ENCODE measurements at regions not wholly inside any gene's neighbourhood (a gene's known extent, or its start where the extent isn't known, plus 50 kb on each side); places are given as distances from the start of the nearest gene placed in this dataset.
"Not testable (repeated sequence)": the region's sequence is repeated elsewhere in the genome, so short reads cannot be mapped to it uniquely, and the experiment has no call there.

- Mint-ChIP-seq H3K36me3 (no peaks in the 10 kb centered on the region), H3K9me3 (no peaks in the 10 kb centered on the region), H3K27ac (no peak overlapping the region)
- DNase-seq (ENCODE audit: low spot score in 2 of 2), result no peak
- no peak for ATAC-seq
These were observed 50.3 kb downstream of the GASK1B start for GRCh38 chr4:158122501-158122900.

GRCh38 chr4:158121161-158121579 is 51.7 kb downstream of the GASK1B start:
- DNase-seq (ENCODE audit: low spot score in 2 of 2) (no peak), ATAC-seq (no peak)
- H3K27ac Mint-ChIP-seq, result no peak overlapping the region
- H3K9me3 Mint-ChIP-seq, result no peaks in the 10 kb centered on the region
- H3K36me3 Mint-ChIP-seq, result no peaks in the 10 kb centered on the region

GRCh38 chr4:158120645-158121151 is 52.1 kb downstream of the GASK1B start:
- not testable (repeated sequence) for ATAC-seq; DNase-seq (ENCODE audit: low spot score in 2 of 2); H3K9me3 Mint-ChIP-seq; H3K27ac Mint-ChIP-seq; H3K36me3 Mint-ChIP-seq

DNA sequence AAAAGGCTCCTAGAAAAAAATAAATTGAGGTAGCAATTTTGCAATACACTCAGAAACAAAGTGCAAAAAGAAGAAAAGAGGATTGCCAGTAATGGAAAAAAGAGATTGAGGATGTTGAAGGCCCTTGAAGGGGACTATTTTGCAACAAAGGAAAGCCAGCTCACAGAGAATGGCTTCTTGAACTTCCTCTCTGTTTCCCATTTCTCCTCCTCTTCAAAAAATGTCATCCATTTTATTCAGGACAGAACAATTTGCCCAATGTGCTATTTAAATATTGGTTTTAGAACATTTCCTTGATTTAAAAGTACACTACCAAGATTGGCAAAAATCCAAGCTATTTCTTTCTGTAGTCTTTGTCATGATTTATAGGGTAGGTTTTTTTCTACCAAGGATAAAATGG is 60.2 kb downstream of the GASK1B start:
- ATAC-seq (no peak), DNase-seq (ENCODE audit: low spot score in 2 of 2) (no peak)
- Mint-ChIP-seq H3K9me3 (peaks cover 0 to 9% of the 10 kb centered on the region in 2 donors), H3K36me3 (peaks cover 0 to 4% of the 10 kb centered on the region in 2 donors), H3K27ac (no peak overlapping the region)

- ATAC-seq, result no peak
- H3K9me3 Mint-ChIP-seq, result peaks cover 0 to 9% of the 10 kb centered on the region in 2 donors
These were observed 61.6 kb downstream of the GASK1B start for GRCh38 chr4:158111241-158111640.

DNA sequence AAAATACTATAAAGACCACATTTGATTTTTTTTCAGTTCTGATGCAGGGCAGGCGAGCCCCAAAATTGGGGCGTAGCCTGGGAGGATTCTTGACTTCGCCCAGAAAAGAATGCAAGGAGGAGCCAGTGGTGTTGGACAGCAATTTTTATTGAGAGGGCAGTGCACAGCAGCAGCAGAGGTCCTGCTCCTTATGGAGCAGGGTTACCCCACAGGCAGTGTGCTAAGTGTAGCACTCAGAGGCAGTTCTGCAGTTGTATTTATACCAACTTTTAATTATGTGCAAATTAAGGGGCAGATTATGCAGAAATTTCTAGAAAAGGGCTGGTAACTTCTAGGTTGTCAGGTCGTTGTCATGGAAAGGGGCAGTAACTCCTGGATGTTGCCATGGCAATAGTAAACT is 69.9 kb downstream of the GASK1B start:
- Mint-ChIP-seq H3K9me3 (peaks cover 0 to 5% of the 10 kb centered on the region in 2 donors), H3K27ac (no peak overlapping the region), H3K36me3 (no peaks in the 10 kb centered on the region)
- DNase-seq (ENCODE audit: low spot score in 2 of 2) (no peak), ATAC-seq (no peak)

More at GRCh38 chr4:158111241-158111640, 61.6 kb downstream of the GASK1B start:
- DNase-seq (ENCODE audit: low spot score in 2 of 2), result no peak
- Mint-ChIP-seq H3K27ac (no peak overlapping the region), H3K36me3 (peaks cover 0 to 4% of the 10 kb centered on the region in 2 donors)

GRCh38 chr4:158099686-158100085 is 73.1 kb downstream of the GASK1B start:
- DNase-seq (ENCODE audit: low spot score in 2 of 2) (no peak), ATAC-seq (no peak)
- H3K36me3 Mint-ChIP-seq, result no peaks in the 10 kb centered on the region
- H3K27ac Mint-ChIP-seq, result no peak overlapping the region
- H3K9me3 Mint-ChIP-seq, result peaks cover 0 to 5% of the 10 kb centered on the region in 2 donors

GRCh38 chr4:158098802-158099201 is 74.0 kb downstream of the GASK1B start:
- peaks cover 0 to 5% of the 10 kb centered on the region in 2 donors for H3K9me3 Mint-ChIP-seq
- no peaks in the 10 kb centered on the region for H3K36me3 Mint-ChIP-seq
- no peak for ATAC-seq
- no peak overlapping the region for H3K27ac Mint-ChIP-seq
- no peak for DNase-seq (ENCODE audit: low spot score in 2 of 2)

- H3K27ac Mint-ChIP-seq, result no peak overlapping the region
- no peaks in the 10 kb centered on the region for H3K36me3 Mint-ChIP-seq
- ATAC-seq (no peak), DNase-seq (ENCODE audit: low spot score in 2 of 2) (no peak)
- peaks cover 0 to 5% of the 10 kb centered on the region in 2 donors for H3K9me3 Mint-ChIP-seq
These were observed 78.3 kb downstream of the GASK1B start for GRCh38 chr4:158094413-158095134.

GRCh38 chr4:158090323-158090722 is 82.5 kb downstream of the GASK1B start:
- Mint-ChIP-seq H3K27ac (no peak overlapping the region), H3K36me3 (no peaks in the 10 kb centered on the region), H3K9me3 (no peaks in the 10 kb centered on the region)
- ATAC-seq (no peak), DNase-seq (ENCODE audit: low spot score in 2 of 2) (no peak)

DNA sequence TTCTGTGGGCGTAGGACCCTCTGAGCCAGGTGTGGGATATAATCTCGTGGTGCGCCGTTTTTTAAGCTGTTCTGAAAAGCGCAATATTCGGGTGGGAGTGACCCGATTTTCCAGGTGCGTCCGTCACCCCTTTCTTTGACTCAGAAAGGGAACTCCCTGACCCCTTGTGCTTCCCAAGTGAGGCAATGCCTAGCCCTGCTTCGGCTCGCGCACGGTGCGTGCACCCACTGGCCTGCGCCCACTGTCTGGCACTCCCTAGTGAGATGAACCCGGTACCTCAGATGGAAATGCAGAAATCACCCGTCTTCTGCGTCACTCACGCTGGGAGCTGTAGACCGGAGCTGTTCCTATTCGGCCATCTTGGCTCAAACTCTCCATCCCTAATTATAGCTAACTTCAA is 82.9 kb downstream of the GASK1B start:
- not testable (repeated sequence) for H3K36me3 Mint-ChIP-seq; H3K9me3 Mint-ChIP-seq; ATAC-seq; H3K27ac Mint-ChIP-seq; DNase-seq (ENCODE audit: low spot score in 2 of 2)

- Mint-ChIP-seq H3K9me3 (no peaks in the 10 kb centered on the region), H3K27ac (no peak overlapping the region), H3K36me3 (no peaks in the 10 kb centered on the region)
- ATAC-seq (no peak), DNase-seq (ENCODE audit: low spot score in 2 of 2) (no peak)
These were observed 92.5 kb downstream of the GASK1B start for GRCh38 chr4:158080354-158080753.

DNA sequence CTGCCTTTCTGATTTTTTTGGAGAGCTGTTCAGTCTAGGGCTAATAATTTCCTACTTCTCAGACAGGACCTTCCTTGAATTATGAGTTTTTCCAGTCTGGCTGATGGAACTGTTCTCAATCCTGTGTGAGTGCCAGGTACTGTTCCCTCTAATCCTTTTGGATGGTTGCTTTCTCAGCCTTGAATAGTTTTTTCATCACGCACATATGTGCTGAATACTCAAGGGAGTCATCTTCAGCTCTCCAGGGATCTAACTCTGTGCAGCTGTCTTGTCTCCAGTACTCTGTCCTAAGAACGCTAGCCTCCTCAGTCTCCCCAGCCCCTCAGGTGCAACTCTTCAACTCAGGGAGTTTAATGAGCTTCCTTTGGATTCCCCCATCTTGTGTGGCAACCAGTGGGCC is 93.2 kb downstream of the GASK1B start:
- Mint-ChIP-seq H3K9me3 (peaks cover 0 to 3% of the 10 kb centered on the region in 2 donors), H3K36me3 (no peaks in the 10 kb centered on the region), H3K27ac (no peak overlapping the region)
- DNase-seq (ENCODE audit: low spot score in 2 of 2) (no peak), ATAC-seq (no peak)

GRCh38 chr4:158077835-158078234 is 95.0 kb downstream of the GASK1B start:
- DNase-seq (ENCODE audit: low spot score in 2 of 2), result no peak
- Mint-ChIP-seq H3K27ac (no peak overlapping the region), H3K9me3 (peaks cover 0 to 3% of the 10 kb centered on the region in 2 donors), H3K36me3 (no peaks in the 10 kb centered on the region)
- ATAC-seq, result no peak

DNA sequence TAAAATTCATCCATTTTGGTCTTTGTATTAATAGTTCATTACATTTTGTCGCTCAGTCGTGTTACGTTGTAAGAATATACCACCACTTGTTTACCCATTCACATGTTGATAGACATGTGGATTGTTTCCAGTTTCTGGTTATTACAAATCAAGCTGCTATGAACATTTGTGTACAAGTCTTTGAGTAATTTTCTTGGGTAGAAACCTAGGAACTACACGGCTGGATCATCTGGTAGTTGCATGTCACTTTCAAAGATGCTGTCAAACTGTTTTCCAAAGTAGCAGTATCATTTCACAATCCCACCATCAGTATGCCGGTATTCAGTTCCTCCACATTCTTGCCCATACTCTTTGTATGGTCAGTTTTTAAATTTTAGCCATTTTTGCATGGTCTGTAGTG is 98.0 kb downstream of the GASK1B start:
- ATAC-seq (no peak), DNase-seq (ENCODE audit: low spot score in 2 of 2) (no peak)
- Mint-ChIP-seq H3K36me3 (no peaks in the 10 kb centered on the region), H3K27ac (no peak overlapping the region), H3K9me3 (peaks cover 0 to 3% of the 10 kb centered on the region in 2 donors)

GRCh38 chr4:158071931-158072330 is 100.9 kb downstream of the GASK1B start:
- peaks cover 0 to 3% of the 10 kb centered on the region in 2 donors for H3K9me3 Mint-ChIP-seq
- no peak overlapping the region for H3K27ac Mint-ChIP-seq
- H3K36me3 Mint-ChIP-seq, result no peaks in the 10 kb centered on the region
- DNase-seq (ENCODE audit: low spot score in 2 of 2), result no peak
- ATAC-seq, result no peak

DNA sequence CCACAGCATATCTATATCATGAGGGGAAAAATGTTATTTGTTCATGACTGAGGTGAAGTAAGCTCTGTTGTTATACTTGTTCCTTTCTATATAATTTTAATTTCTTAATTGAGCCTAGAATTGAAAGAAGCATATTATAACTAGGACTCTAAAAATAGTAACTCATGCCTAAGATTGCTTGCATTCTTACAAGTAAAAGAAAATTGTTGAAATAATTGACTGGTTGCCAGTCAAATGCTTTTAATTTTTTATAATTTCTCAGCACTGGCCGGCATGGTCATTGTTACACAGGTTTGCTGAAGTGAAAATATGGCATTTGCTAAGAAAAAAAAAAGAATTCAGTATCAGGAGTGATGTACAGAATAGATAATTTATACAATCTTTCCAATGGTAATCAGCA is 104.8 kb downstream of the GASK1B start:
- Mint-ChIP-seq H3K27ac (no peak overlapping the region), H3K9me3 (peaks cover 0 to 4% of the 10 kb centered on the region in 2 donors)

DNA sequence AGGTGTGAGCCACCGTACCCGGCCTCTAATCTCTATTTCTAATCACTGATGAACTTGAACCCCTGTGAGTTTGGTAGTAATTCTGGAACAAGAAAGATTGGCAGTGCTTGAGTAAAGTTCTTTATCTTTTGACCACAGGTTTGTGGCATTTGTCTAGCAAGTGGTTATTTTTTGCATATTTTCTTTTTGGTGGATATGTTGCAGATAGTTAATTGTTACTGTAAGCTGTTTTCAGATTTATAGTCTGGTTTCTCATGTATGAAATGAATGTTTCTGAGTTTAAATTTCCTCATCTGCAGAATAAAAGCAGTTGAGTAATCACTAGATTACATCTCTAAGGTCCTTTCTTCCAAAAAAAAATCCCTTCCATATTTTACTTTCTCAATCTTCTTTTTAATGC is 105.2 kb downstream of the GASK1B start:
- ATAC-seq, result no peak
- no peak overlapping the region for H3K27ac Mint-ChIP-seq
- H3K36me3 Mint-ChIP-seq, result no peaks in the 10 kb centered on the region
- no peak for DNase-seq (ENCODE audit: low spot score in 2 of 2)
- H3K9me3 Mint-ChIP-seq, result peaks cover 0 to 4% of the 10 kb centered on the region in 2 donors

More for the DNA sequence above, 104.8 kb downstream of the GASK1B start:
- DNase-seq (ENCODE audit: low spot score in 2 of 2), result no peak
- H3K36me3 Mint-ChIP-seq, result no peaks in the 10 kb centered on the region
- ATAC-seq, result no peak
